GM18520 (cell line): ENCODE measurements at regions not wholly inside any gene's neighbourhood (a gene's known extent, or its start where the extent isn't known, plus 50 kb on each side); places are given as distances from the start of the nearest gene placed in this dataset.

ENCODE experiments used
- ATAC-seq: cut with Tn5 transposase; IDR thresholded peaks from one replicate; pipeline ENCODE4 v1.9.1; 2021; ENCODE audit not compliant: unreplicated experiment

DNA sequence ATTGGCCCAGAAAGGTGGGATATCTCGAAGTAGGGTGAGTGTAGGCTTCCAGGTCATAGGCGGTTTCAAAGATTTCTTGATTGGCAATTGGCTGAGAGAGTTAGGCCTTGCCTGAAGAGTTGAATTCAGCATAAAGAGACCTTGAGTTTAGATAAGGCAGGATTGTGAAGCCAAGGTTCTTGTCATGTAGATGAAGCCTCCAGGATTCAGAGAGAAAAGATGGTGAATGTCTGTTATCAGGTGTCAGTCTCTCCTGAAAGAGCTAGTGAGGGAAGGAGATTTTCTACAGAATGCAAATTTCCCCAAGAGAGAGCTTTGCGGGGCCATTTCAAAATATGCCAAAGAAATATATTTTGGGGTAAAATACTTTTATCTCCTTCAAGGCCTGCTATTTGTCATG is 217.0 kb upstream of the TLE3 start:
- no peak for ATAC-seq

- no peak for ATAC-seq
These were observed 216.3 kb upstream of the TLE3 start for GRCh38 chr15:70314018-70314354.

- no peak for ATAC-seq
These were observed 215.6 kb upstream of the TLE3 start for GRCh38 chr15:70313099-70314017.

GRCh38 chr15:70311821-70312220 is 214.1 kb upstream of the TLE3 start:
- no peak for ATAC-seq

- ATAC-seq = no peak
These were observed 212.0 kb upstream of the TLE3 start for GRCh38 chr15:70309716-70310115.

DNA sequence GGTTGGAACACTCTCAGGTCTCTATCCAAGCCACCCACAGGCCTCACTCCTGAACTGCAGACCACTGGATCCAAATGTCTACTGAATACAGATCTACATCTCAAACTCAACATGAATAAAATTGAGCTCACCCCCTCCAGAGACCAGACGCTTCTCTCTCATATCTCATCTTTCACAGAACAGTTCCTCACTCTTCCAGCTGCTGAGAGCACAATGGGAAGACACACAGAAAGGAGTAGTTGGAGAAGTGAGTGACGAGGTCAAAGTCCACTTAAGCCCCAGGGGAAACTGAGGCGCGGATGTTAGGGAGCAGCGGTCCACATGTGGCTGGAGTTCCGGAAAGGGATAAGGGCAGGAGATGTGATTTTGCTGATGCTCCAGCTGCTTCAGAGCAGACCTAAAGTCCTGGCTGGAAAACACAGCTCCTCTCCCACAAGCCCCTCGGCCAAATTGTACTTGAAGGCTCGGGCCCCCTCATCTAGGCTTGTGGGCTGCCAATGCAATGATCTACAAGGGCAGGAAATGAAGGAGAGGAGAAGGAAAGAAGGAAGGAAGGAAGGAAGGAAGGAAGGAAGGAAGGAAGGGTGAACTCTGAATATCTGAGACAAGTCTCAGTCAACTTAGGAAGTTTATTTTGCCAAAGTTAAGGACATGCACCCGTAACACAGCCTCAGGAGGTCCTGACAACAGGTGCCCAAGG is 211.2 kb upstream of the TLE3 start:
- ATAC-seq = no peak

DNA sequence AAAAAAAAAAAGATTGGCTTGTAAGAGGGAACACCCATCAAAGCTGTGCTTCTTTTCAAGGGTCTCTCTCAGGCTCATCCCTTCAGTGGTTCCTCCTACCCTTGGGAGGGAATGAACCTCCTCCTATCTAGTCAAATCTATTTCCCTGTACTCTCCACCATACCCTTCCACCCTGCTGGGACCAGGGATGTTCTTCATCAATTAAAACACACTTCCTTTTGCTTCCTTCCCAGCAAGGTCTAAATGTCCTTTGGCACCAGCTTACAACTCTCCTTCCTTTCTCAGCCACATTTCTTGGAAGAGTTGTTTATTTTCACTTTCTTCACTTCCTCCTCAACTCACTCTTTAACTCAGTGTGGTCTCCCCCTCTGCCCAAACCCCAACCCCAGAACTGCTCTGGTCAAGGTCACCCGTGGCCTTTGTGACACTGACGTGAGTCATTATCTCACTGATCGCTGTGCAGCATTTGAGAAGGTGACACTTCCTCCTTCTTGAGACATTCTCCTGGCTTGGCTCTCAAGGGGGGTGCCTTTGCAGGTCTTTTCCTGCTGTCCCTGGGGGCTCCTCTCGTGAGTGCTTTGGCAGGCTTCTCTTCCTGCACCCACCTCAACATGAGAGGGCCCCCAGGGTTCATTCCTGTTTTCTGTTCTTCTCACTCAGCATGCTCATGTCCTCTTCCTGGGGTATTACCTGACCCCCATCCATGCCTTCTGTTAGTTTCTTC is 210.5 kb upstream of the TLE3 start:
- ATAC-seq = peak; percentile 68

DNA sequence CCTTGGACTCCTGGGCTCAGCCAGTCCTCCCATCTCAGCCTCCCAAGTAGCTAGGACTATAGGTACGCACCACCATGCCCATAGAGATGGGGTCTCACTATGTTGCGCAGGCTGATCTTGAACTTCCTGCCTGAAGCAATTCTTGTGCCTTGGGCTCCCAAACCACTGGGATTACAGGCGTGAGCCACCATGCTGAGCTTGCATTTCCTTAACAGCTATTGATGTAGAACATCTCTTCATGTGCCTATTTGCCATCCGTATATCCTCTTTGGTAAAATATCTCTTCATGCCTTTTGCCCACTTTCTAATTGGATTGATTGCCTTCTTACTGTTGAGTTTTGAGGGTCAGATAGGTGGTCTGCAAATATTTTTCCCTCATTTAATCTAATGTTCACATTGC is 208.9 kb upstream of the TLE3 start:
- no peak for ATAC-seq

- no peak for ATAC-seq
These were observed 208.4 kb upstream of the TLE3 start for GRCh38 chr15:70306081-70306480.

DNA sequence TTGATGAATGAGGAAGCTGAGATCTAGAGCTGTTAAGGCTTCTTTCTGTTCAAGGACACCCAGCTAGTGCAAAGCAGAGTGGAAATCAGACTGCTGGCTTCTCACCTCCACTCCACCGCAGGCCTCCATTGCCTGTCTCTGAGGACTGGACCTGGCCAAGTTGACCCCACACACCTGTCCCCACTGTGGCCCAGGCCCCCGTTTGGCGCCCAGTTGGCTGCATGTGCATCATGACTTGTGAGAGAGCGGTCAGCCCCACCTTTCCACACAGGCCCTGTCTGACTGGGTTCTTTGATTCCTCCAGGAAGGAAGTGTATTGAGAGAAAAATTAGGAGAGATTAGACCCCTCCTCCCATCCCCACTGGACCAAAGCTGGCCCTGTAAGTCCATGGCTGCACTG is 206.3 kb upstream of the TLE3 start:
- no peak for ATAC-seq

DNA sequence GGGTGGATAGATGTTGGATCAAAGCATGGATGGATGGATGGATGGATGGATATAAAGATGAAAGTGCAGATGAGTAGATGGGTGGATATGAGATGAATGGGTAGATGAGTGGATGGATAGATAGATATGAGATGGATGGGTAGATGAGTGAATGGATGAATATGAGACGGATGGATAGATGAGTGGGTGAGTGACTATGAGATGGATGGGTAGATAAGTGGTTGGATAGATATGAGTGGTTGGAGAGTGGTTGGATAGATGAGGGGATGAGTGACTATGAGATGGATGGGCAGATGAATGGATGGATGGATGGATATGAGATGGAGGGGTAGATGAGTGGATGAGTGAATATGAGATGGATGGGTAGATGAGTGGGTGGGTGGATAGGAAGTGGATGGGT is 204.6 kb upstream of the TLE3 start:
- no peak for ATAC-seq

DNA sequence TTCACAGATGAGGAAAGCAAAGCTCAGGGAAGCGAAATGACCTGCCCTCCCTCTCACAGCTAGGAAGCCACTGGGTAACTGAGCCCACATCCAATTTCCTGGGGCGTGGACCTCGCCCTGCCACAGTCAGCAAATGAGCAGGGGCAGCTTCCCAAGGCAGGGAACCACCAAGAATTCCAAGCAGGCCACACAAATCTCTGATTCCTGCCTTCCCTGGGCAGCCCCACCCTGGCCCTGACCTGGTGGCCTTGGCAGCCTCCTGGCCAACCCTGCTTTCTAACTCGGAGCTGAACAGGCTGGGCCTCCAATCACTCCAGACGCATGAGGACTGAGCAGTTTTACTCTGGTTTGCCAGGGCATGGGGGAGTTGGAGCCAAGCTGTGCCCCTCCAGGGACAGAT is 203.7 kb upstream of the TLE3 start:
- ATAC-seq = no peak

- ATAC-seq = peak; percentile 95
These were observed 202.5 kb upstream of the TLE3 start for GRCh38 chr15:70299931-70300869.

- no peak for ATAC-seq
These were observed 199.8 kb upstream of the TLE3 start for GRCh38 chr15:70297465-70298058.

DNA sequence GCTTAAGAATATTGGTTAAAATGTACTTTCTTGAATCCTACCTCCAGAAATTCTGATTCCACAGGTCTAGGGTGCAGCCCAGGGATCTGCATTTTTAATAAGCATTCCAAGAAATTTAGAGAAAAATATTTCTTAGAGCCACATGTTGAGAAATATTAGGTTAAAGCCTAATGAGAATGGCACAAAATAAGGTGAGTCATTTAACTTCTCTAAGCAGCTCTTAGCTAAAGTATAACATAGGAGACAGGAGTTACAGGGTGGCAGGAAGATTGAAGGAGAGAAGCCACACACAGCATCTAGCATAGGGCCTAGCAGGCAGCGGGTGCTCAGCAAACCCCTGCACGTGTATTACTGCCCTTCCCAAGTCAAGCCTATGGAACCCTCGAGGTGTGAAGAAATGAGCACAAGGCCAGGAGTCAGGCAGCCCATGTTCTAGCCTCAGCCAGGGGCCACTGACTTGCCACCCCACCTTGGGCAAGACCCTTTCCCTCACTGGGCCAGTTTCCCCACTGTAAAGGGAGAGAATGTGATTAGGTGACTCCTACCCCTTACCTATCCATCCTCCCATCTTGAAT is 197.1 kb upstream of the TLE3 start:
- ATAC-seq = no peak

- no peak for ATAC-seq
These were observed 196.1 kb upstream of the TLE3 start for GRCh38 chr15:70293591-70294470.

DNA sequence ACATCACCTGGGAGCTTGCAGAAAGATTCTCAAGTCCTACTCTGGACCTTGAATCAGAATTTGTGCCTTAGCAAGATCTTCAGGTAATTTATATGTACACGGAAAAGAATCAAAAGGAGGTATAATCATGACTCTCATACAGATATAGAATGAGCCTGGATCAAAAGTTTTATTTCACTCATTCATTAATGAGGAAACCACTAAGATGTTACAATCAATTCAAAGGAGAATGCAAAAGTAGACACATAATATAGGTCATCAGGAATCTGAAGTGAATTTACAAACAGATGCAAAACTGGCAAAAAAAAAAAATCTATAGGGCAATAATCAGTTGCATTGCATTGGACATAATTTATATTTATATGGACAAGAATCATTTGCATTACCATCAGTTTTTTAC is 195.4 kb upstream of the TLE3 start:
- no peak for ATAC-seq

GRCh38 chr15:70292076-70292760 is 194.5 kb upstream of the TLE3 start:
- ATAC-seq = no peak
